Stimulated activated CD8-positive, alpha-beta memory T cell treated with anti-CD3 and anti-CD28 coated beads, Interleukin-15, amount 100 ng/mL, for 4 hours (primary cell): ENCODE measurements at regions not wholly inside any gene's neighbourhood (a gene's known extent, or its start where the extent isn't known, plus 50 kb on each side); places are given as distances from the start of the nearest gene placed in this dataset.
"Not testable (repeated sequence)": the region's sequence is repeated elsewhere in the genome, so short reads cannot be mapped to it uniquely, and the experiment has no call there.

Experiments
- DNase-seq, 2 donors: peaks; one replicate each; pipeline ENCODE4 v3.0.0-alpha.2; 2020; ENCODE audit warnings: low read depth in 2 of 2

GRCh38 chr1:30159015-30159414, 564.4 kb downstream of the MATN1 start:
- no peak for DNase-seq

DNA sequence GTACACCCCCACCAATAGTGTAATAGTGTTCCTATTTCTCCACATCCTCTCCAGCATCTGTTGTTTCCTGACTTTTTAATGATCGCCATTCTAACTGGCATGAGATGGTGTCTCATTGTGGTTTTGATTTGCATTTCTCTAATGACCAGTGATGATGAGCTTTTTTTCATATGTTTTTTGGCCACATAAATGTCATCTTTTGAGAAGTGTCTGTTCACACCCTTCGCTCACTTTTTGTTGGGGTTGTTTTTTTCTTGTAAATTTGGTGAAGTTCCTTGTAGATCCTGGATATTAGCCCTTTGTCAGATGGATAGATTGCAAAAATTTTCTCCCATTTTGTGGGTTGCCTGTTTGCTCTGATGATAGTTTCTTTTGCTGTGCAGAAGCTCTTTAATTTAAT, 567.7 kb downstream of the MATN1 start:
- not testable (repeated sequence) for DNase-seq

- DNase-seq, result not testable (repeated sequence)
Measured at GRCh38 chr1:30155253-30155652, 568.1 kb downstream of the MATN1 start.

DNA sequence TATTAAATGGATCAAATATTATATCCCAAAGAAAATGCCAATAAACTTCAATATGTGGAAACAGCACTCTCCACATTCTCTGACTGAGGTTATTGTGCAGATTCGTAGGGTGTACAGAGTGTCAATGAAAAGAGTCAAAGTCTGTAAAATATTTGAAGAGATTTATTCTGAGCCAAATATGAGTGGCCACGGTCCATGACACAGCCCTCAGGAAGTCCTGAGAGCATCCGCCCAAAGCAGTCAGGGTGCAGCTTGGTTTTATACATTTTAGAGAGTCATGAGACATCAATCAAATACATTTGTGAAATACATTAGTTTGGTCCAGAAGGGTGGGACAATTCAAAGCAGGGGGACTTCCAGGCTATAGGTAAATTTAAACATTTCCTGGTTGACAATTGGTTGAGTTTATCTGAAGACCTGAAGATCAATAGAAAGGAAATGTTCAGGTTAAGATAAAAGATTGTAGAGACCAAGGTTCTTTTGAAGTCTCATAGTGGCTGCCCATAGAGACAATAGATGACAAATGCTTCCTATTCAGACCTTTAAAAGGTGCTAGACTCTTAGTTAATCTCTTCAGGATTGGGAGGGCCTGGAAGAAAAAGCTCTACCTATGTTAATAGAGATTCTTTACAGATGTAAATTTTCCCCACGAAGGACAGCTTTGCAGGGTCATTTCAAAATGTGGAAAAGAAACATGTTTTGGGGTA, 569.5 kb downstream of the MATN1 start:
- DNase-seq, result no peak

- DNase-seq, result no peak
Measured at GRCh38 chr1:30151826-30152225, 571.6 kb downstream of the MATN1 start.

- no peak for DNase-seq
Measured at GRCh38 chr1:30151119-30151518, 572.3 kb downstream of the MATN1 start.

GRCh38 chr1:30149226-30149625, 574.2 kb downstream of the MATN1 start:
- DNase-seq, result no peak

DNA sequence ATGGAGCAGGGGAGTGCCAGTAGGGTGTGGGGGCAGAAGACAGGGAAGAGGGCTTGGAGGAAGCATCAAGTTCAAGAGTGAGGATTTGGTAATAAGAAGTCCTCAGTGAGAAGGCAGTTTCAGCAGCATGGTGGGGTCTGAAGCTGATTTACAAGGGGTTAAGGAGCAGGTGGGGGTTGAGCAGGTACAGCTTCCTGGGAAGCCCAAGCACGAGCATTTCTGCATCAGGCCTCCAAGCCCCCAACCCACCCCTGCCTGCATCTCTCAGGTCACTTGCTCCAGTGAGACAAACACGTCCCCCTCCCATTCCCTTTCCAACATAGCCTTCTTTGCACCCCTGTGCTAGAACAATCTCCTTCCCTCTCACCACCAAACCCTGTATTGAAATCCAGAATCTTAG, 574.7 kb downstream of the MATN1 start:
- DNase-seq, result no peak

DNA sequence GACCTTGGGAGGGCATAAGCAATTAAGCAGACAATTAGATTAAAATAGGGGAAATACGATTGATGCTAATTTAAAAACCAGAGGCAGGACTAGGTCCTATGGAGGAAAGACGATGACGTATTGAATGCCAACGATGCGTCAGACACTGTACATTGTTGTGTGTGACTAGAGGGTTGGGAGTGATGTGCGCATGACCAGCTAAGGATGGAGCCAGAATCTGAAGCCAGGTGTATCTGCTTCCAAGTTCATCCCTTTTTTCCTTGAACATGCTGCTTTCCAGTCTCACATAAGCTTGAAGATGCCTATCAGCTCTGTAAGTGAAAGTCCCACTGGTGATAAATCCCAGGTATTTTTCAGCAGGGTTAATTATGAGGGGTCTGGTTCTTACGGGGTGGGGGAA, 576.2 kb downstream of the MATN1 start:
- DNase-seq, result no peak

GRCh38 chr1:30146448-30146847, 576.9 kb downstream of the MATN1 start:
- no peak for DNase-seq

DNA sequence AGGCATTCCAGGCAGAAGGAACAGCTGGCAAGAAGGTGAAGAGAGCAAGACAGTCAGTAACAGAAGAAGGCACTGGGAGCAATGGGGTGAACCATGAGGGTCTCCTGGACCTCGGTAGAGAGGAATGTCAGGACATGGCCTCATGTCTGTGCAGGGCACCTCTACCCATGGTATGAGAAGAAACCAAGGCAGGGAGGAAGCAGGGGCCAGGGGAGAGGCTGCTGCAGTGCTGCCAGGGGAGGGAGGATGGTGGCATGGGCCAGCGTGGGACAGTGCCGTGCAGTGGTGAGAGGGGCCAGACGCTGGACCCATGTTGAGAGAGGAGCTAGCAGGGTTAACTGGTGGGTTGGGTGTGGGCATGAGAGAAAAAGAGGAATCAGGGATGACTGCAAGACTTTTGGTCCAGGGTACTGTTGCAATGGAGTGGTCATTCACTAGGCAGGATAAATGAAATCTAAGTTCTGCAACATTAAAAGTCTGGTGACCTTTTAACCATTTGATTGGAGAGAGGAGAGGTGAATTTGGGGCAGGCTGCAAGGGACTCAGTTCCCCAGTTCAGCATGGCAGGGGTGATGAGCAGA, 577.6 kb downstream of the MATN1 start:
- no peak for DNase-seq

DNA sequence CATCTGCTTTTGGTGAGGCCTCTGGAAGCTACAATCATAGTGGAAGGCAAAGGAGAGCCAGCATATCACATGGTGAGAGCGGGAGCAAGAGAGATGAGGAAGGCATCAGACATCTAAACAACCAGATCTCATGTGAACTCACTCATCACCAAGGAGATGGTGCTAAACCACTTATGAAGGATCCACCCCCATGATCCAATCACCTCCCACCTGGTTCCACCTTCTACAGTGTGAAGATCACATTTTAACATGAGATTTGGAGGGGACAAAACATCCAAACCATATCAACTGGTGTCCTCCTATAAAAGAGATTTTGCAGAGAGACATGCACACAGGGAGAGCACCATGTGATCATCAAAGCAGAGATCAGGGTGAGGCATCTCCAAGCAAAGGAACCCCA, 578.6 kb downstream of the MATN1 start:
- no peak for DNase-seq

DNA sequence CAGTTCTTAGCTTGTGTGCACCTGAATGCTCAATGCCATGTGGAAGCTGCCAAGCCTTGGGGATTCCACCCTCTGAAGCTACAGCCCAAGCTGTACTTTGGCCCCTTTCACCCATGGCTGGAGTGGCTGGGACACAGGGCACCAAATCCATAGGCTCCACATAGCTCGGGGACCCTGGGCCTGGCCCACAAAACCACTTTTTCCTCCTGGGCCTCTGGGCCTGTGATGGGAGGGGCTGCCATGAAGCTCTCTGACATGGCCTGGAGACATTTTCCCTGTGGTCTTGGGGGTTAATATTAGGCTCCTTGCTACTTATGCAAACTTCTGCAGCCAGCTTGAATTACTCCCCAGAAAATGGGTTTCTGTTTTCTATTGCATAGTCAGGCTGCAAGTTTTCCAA, 579.9 kb downstream of the MATN1 start:
- no peak for DNase-seq

- DNase-seq, result no peak
Measured at GRCh38 chr1:30140566-30140965, 582.8 kb downstream of the MATN1 start.

DNA sequence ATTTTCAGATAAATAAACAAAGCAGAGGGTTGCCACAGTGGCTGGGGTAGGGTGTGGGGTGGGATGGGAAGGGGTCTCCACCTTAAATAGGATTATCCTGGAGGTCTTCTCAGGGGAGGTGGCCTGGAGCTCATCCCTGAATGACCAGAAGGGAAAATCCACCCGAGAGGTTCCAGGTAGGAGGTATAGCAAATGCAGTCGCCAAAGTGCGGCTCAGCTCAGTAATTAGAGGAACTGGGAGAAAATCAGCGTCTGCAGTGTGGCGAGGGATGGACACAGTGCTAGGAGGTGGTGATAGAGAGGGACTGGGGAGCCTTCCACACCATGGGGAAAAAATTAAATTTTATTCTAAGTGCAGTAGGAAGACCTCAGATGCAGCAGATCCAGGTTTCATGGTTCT, 584.5 kb downstream of the MATN1 start:
- DNase-seq, result no peak

DNA sequence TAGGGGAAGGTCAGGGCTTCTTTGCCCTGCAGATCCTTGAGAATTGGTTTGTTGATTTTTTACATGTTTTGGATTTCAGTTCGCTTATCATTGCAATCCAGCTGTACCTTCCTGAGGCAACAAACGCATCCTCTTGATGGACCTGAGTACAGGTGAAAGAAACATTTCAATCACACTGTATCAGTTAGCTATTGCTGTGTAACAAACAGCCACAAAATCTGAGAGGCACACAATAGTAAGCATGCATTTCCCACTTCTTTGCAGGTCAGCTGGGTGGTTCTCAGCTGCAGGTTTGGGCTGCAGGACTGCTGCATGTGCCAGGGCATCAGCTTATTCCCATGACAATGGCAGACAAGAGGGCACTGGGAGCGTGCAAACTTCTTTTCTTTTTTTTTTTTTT, 586.4 kb downstream of the MATN1 start:
- no peak for DNase-seq

DNA sequence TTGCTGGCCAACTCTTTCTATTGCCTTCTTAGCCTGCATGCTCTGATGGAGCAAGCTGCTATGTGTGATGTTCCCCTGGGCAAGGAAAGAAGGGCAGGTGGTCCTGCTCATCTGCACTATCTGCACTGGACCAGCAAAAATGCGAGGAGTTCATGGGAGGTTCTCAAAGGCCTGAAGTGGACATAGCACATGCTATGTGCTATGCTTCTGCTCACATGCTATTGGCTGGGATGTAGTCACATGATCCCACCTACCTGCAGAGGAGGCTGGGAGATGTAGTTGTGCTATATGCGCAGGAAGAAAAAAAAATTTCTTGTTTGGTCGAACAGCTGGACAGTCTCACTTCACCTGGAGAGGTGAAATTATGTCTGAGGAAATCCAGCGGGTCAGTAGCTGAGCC, 587.7 kb downstream of the MATN1 start:
- DNase-seq, result no peak

GRCh38 chr1:30134466-30135217, 588.7 kb downstream of the MATN1 start:
- DNase-seq, result no peak

GRCh38 chr1:30133414-30134055, 589.9 kb downstream of the MATN1 start:
- no peak for DNase-seq

- no peak for DNase-seq
Measured at GRCh38 chr1:30132602-30133286, 590.6 kb downstream of the MATN1 start.

GRCh38 chr1:30130566-30130965, 592.8 kb downstream of the MATN1 start:
- not testable (repeated sequence) for DNase-seq

GRCh38 chr1:30130099-30130498, 593.3 kb downstream of the MATN1 start:
- DNase-seq, result no peak
